ENCODE measurements at regions not wholly inside any gene's neighbourhood (a gene's known extent, or its start where the extent isn't known, plus 50 kb on each side); places are given as distances from the start of the nearest gene placed in this dataset.
"Not testable (repeated sequence)": the region's sequence is repeated elsewhere in the genome, so short reads cannot be mapped to it uniquely, and the experiment has no call there.

DNA sequence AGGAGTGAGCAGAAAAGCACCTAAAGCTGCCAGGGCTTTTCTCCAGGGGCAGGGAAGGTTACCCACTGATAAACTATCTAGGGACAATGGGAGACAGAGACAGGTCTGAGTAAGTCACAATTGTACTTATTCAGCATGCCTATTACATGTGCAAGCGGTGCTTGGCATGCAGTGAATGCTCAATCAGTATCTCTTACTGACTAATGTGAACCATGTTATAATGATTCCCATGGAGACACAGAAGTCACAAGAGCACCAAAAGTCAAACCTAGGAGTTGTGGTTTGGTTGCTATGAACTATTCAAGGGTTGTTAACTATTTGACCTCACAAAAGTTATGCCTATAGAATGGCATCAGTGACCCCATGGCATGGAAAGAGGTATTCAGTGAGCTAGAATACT lies 50.0 kb upstream of the RASGRP1 start:
- no peak for DNase-seq

DNA sequence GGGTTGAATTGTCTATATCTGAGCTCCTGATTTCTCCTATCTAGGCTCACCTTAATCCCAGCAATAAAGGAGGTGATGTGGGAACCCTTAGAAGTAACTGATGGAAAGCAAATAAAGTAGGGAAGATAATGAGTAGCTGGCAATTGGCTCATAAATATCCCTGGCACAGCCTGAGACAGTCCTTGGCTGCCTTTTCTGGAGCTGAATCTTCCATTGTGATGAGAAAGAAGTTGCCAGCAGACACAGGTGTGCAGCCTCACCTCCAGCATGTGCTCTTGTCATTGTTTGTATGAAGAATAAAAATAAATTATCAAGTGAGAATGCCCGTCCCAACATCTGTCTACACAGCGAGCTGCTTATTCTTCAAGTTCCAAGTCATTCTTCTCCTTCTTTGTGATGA lies 53.2 kb upstream of the RASGRP1 start:
- no peak for DNase-seq

DNA sequence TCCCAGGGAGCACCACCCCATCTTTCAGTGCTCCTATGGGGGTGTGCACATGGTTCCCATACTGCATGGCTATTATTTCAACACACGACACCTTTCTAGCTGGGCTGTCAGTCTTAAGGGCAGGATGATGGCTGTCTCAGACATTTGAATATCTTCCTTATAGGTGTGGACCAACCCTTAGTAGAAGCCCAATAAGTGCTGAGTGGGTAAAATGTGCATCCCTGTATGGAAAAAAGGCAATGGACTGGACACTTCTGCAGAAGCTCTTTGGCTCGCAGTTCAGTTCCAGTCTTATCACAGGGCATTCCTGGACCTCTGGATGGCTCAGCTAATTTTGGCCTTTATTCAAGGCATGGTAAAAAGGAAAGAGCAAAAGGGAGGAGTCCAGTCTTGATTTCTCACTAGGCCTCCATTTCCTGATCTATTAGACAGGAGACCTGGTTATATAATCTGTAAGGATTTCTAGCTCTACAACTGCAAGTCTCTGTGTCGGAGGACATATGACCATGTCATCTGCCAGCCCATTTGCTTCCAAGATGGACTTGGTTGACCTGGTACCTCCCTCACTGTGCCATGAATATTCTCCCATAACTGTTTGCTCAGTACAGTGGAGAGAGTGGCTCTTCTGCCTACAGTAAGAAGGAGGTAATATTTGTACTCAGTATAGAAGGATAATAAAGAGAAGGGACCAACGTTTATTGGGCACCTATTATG lies 53.8 kb upstream of the RASGRP1 start:
- no peak for DNase-seq

DNA sequence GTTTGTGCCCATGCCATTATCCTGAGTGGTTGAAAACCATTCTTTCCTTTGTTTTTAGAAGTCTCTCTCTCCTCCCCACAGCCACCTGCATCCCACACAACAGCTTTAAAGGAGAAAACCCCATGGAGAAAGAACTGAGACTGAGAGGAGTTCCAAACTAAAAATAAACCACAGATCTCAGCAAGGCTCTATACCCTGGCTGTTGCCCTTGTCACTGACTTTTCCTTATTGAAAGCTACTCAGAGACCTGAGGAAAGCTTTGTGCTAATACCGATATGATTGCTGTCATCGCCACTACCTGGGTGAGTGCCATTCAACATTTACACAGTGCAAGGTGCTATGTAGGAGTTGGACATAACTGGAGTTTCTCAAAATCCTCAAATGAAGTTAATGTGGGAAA lies 55.5 kb upstream of the RASGRP1 start:
- DNase-seq: no peak

DNA sequence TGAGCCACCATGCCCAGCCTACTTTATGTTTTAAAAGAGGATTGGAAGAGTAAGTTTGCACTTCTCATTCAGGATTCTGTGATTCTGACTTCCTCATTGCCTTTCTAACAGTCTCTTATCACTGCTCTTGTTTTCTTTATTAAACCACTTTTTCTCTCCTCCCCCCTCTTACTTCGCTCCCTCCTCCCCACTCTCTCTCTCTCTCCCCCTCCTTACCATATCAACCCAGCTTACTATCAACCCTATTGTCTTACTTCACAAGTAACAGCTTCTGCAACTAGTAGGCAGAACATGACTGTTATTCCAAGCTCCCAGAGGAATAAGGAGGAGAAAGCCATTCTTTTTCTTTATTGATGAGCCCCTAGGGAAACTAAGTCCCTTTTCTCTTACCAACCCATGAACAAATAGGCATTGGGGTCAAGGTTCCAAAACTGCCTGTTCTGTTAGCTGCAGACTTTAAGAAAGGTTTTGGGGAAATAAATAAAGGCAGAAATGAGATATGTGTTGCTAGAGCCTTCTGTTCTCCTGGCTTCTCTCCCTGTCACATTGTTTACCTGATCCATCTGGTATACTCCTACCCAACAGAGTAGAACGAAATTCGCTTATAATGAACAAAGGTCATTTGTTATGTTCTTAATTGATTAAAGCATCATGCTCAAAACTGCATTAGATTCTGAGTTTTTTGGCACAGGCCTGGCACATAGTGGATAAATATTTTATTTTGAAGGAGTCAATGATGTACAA lies 56.4 kb upstream of the RASGRP1 start:
- no peak for DNase-seq

DNA sequence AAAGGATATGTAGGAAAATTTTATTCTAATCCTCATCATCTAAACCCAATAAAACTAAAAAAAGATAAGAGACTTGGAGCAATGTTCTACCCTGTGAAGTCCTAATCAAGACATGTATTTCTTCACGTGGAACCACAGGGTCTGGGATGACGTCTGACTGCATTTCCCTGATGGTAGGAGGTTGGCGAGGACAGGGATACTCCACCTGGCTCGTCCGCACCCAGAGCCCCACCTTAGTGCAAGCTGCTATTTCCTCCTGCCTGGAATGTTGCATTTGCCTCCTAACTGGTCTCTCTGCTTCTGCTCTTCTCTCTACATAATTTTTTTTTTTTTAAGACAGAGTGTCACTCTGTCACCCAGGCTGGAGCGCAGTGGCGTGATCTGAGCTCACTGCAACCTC lies 57.7 kb upstream of the RASGRP1 start:
- DNase-seq: no peak

DNA sequence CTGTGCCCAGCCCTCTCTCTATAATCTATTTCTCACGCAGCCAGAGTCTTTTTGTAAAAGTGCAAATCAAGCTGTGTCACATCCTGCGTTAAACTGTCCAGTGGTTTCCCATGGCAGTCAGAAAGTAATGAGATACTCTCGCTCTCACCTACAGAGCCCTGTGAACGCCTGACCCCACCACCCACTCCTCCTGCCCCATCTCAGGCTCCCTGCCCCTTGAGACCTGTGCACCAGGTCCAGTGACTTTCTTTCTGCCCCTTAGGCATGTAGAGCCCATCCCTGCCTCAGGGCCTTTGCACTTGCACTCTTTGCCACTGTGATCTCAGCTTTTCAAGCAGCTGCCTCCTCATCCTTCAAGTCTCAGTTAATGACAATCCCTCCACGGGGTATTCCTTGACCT lies 58.3 kb upstream of the RASGRP1 start:
- no peak for DNase-seq

DNA sequence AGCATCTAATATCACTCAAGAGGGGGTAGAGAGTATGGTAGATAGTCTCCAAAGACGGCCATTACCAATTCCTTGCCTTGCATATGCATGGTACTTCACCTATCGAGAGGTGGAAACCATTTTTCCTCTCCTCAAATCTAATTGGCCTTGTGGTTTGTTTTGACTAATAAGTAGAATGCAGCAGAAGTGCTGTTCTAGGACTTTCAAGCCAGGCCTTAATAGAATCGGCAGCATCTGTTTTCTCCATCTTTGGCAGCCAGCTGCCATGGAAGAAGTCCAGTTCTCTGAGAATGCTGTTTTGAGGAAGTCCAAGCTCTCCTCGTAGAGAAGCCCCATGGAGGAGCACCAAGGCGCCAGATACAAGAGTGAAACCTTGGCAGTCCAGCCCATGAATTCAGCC lies 59.1 kb upstream of the RASGRP1 start:
- DNase-seq: no peak

DNA sequence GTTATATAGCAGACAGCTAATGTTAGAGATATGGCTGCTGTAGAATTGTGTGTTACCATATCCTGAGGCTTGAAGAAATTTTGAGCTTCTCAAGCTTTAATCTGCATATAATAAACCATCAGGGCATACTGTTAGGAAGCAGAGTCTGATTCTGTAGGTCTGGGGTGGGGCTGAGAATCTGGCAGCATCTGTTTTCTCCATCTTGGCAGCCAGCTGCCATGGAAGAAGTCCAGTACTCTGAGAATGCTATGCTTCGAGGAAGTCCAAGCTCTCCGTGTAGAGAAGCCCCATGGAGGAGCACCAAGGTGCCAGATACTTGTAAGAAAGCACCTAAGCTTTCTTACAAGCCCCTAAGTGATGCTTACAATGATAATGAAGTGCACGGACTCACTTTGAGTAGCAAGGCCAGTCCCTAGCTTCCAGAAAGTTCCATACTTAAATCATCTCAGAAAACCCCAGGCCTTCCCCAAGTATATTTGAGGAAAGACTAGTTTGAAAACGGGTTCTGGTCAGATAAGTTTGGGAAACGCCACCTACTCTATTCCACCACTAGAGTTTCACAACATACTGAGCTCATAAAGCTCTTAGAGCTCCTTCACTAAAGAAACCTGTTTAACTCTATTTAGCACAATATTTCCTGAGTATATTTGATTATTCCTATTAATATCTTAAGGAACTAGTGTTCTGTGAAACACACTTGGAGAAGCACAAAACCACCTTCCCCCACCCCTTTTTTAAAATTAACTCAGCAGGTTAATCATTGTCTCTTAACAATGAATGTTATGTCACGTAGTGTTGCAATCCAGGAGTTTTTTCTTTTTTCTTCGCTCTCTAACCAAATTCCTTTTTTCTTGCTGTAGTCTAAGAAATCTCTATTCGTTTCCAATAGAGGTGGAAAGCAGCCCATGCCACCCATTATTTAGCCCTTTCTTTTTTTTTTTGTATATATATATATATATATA lies 59.9 kb upstream of the RASGRP1 start:
- no peak for DNase-seq

DNA sequence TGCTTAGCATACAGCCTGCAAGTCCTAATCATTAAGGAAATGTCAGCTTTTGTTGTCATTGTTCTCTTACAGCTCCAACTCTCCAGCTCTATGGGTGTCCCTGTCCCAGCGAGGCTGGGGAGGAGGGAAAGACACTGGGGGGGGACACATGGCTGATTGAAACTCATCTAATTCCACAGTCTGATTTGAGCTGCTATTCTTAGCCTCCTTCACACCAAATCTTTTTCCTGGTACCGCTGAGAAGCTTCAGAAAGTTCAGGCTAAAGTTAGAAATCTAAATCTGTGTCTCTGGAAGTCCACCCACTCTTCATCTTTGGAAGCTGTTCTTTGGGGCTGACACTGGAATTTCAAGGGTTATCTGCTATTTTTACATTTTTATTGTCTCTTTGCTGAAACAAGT lies 61.3 kb upstream of the RASGRP1 start:
- DNase-seq: no peak

DNA sequence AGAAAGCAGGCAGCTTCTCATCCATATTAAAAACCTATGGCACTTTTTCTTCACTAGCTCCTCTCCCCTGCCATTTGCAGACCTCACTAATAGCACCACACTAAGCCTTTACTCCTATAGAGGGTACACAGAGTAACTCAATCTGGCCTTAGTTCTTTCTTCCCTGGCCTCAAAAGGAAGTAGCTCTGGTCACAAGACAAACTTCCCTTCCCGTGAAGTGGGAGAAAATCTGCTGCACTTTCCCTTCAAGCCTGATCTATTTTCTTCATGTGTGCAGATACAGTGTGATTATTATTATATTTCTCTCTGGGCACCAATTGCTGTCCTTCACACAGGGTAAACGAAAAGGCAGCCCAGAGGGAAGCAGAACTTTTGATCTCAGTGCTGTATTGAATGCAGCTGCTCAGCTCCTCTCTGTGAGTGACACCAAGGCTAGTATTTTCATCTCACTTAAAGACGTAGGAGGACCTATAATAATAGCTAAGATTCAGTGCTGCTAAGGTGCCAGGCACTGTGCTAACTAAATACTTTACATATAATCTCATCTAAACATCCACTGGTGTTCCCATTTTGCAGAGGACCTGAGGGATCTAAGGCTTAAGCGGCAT lies 61.9 kb upstream of the RASGRP1 start:
- no peak for DNase-seq

DNA sequence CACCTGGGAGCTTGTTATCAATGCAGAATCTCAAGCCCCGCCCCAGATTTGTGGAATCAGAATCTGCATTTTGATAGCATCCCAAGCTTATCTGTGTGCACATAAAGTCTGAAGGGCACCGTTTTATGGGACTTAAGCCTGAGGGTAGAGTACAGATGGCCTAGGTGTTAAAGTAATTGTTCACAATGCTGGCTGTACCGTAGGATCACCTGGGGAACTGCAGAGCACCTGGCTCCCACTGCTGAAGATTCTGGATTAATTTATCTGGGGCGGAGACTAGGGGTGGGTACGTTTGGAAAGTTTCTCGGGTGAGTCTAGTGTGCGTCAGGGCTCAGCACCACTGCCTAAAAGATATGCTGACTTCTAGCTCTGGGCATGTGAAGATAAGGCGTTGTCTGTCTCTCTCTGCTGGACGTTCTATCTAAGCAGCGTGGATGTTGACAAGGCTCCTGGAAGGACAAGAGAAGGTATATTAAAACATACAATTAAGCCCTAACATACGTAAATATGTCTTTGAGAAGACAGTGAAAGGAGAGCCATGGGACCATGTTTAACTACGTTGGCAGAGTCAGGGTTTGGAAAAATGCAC lies 63.2 kb upstream of the RASGRP1 start:
- peak; percentile 41 for DNase-seq

DNA sequence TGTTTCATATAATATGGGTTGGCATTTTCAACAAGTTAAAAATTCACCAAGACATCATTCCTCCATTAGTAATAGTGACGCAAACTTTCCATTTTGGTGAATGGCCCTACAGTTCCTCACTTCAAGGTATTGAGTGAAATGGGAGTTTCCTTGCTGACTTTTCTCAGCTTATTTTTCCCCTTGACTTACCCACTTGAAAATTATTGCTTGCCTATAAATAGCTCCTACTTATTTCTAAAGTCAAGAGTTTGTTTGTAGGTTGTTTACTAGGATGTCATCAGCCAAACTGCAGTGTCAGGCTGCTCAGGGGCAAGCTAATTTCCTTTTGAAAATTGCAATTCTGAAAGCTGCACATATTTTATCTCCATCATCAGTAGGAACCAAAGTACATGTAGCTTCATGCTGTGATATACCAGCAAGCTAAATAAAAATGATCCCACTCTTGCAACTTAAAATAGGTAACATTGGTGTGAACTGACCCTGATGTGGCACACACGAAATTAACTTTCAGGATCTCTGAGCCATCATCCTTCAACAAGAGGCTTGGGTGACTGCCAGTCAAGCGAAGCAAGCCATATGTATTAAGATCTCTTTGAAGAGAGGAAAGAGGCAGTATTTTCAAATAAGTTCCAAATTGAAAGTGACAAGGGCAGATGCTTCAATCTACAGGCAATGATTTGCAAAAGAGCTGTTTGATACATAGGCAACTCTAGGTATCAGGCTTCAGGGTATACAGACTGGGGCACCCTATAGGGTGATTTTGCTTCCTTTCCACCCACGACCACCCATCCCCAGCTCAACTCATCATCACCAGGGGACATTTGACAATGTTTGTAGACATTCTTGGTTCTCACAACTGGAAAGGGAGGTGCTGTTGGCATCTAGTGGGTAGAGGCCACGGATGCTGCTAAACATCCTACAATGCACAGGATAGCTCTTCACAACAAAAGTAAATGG lies 66.8 kb upstream of the RASGRP1 start:
- DNase-seq: no peak

DNA sequence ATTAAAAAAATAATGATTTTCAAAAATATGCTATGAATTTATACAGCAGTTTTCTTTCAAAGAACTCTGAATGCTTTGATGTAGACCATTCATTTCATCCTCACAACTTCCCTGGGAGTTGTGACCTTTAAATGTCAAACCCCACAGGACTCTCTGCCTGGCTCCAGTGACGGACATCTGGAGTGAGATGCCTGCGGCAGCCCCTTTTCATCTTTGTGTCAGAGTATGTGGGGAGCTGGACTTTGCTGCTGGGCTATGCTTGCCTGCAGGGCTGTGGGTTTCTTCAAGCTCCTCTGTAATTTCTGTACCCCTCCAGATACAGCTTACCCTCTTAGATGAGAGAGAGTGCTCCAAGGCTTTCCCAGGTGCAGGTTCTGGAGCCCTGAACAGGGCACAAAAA lies 70.6 kb upstream of the RASGRP1 start:
- no peak for DNase-seq

DNA sequence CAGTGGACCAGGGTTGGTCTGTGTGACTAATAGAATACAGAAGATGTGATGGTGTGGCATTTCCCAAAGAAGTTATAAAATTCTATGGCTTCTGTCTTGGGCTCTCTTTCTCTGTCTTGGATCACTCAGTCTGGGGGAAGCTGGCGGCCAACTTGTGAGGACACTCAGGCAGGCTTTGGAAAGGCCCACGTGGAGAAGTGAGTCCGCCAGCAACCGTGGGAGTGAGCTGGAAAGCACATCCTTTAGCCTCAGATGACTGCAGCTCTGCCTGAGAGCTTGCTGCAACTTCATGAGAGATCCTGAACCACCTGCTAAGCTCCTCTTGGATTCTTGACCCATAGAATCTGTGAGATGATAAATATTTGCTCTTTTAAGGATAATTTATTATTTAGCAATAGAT lies 72.0 kb upstream of the RASGRP1 start:
- DNase-seq: no peak

DNA sequence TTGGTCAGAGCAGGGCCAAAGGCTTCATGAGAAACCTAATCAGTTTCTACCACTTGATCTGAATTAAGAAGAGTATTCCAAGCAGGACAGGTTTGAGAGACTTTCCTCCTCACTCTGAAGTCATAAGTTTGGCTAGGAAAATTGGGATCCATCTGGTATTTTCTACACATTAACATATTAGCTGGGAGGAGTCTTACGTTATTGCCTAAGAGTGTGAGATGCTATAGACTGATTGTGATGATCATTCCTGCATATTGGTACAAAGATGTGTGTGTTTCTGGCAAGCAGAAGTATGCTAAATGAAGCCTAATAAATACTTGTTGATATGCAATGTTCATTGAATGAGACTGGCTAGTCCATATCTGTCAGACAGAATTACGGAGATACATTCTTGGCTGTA lies 73.5 kb upstream of the RASGRP1 start:
- no peak for DNase-seq

DNA sequence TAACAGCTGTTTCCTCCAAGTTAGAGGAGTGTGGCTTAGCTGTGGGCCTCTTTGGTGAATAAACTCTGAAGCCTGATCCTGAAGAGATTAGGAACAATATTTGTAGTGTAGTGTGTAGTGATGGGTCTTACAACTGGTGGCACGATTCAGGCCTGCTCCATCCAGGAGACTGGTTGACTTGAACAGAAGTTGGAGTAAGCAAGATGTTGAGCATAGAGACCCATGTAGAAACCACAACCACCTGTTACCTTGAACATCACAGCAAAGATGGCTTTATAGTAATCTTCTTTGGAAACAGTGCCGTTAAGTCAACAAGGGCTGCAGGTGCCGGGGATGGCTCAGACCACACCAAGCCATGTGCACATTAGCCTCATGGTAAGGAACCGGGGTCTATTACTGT lies 74.2 kb upstream of the RASGRP1 start:
- no peak for DNase-seq

DNA sequence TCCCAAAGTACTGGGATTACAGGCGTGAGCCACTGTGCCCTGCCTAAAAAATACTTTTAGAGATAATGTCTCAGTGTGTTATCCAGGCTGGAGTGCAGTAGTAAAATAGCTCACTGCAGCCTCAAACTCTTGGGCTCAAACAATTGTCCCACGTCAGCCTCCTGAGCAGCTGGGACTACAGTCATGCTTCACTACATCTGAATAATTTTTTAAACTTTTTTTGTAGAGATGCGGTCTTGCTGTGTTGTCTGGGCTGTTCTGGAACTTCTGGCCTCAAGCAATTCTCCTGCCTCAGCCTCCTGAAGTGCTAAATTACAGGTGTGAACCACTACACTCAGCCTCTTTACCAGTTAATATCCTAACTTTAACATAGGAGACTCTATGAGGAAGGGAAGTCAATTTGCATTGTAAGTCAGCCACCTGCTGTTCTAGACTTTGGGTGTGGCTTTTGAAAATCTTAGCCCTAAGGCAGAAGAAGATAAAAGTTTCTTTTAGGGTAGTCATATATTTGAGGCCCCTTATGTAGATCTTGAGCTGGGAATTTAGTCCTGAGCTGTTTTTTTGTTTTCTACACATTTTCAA lies 78.2 kb upstream of the RASGRP1 start:
- DNase-seq: no peak

DNA sequence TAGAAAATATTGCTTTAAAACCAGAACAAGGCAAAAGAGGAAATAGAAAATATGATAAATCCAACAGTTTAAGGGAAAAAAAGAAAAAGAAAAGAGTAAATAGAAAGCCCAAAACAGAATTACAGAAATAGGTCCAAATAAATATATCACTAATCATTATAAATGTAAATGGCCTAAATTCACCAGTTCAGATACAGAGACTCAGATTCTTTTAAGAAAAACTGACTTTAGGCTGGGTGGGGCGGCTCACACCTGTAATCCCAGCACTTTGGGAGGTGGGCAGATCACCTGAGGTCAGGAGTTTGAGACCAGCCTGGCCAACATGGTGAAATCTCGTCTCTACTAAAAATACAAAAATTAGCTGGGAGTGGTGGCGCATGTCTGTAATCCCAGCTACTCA lies 79.7 kb upstream of the RASGRP1 start:
- DNase-seq: not testable (repeated sequence)

DNA sequence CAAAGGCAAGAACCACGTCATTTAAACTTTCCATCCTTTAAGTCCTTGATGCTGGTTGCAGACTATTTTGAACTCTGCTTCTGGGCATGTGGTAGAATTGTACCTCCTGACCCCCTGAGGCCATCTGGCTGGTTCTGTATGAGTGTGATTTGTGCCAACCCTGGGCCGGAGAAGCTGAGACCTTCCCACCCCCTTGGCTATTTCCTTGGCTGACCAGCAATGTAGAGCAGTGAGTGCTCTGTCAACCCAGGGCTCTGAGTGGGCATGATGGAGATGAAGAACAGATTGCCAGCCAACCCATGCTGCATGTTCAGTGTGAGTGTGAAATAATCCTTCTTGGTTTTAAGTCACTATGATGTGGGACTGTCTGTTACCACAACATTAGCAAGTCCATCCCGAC lies 82.1 kb upstream of the RASGRP1 start:
- no peak for DNase-seq

DNA sequence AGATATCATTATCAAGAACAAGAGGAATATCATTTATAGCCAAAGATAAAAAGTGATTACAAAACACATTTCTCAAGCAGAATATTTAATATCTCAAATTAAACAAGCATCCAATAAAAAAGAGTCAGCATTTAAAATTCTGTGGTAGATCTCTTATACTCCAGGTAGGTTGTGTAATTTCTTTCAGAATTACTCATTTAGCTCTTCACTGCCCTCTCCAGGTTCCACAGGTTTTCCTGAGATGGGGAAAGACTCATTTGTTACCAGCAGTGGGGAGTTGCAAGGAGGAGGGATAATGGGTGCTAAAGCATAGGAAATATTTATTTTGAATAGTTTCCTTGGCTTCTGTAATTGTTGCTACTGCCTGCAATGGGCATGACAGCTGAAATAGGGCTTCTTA lies 83.1 kb upstream of the RASGRP1 start:
- no peak for DNase-seq
